ENCODE measurements at regions not wholly inside any gene's neighbourhood (a gene's known extent, or its start where the extent isn't known, plus 50 kb on each side); places are given as distances from the start of the nearest gene placed in this dataset.

- Histone ChIP-seq H3K4me3 (no peak overlapping the region), H3K4me1 (no peaks in the 10 kb centered on the region), H3K27me3 (no peaks in the 10 kb centered on the region), H3K36me3 (no peaks in the 10 kb centered on the region), H3K27ac (no peak overlapping the region), H3K9me3 (no peaks in the 10 kb centered on the region)
- no peak for DNase-seq
- intact Hi-C loops (cut with DNase I; ENCODE audit: low total_unique reads) = no loop called here
- TF ChIP-seq POLR2A (IDR thresholded peaks at IDR 0.05) (no peak), CTCF (IDR thresholded peaks at IDR 0.05) (no peak)
Measured at GRCh38 chr4:102172341-102172740, 172.9 kb downstream of the SLC39A8 start.

- Histone ChIP-seq H3K36me3 (no peaks in the 10 kb centered on the region), H3K4me3 (no peak overlapping the region), H3K27me3 (no peaks in the 10 kb centered on the region), H3K27ac (no peak overlapping the region), H3K4me1 (no peaks in the 10 kb centered on the region), H3K9me3 (no peaks in the 10 kb centered on the region)
- intact Hi-C loops (cut with DNase I; ENCODE audit: low total_unique reads) = no loop called here
- no peak for DNase-seq
- TF ChIP-seq POLR2A (IDR thresholded peaks at IDR 0.05) (no peak), CTCF (IDR thresholded peaks at IDR 0.05) (no peak)
Measured at GRCh38 chr4:102170910-102171309, 174.4 kb downstream of the SLC39A8 start.

GRCh38 chr4:102169345-102169744 lies 175.9 kb downstream of the SLC39A8 start:
- no peaks in the 10 kb centered on the region for H3K9me3 ChIP-seq
- no peak overlapping the region for H3K4me3 ChIP-seq
- H3K36me3 ChIP-seq = no peaks in the 10 kb centered on the region
- no peaks in the 10 kb centered on the region for H3K4me1 ChIP-seq
- DNase-seq = no peak
- no peak overlapping the region for H3K27ac ChIP-seq
- TF ChIP-seq CTCF (IDR thresholded peaks at IDR 0.05) = no peak
- no peak for TF ChIP-seq POLR2A (IDR thresholded peaks at IDR 0.05)
- intact Hi-C loops (cut with DNase I; ENCODE audit: low total_unique reads) = no loop called here
- H3K27me3 ChIP-seq = no peaks in the 10 kb centered on the region

- Histone ChIP-seq H3K27ac (no peak overlapping the region), H3K27me3 (no peaks in the 10 kb centered on the region), H3K4me3 (no peak overlapping the region), H3K36me3 (no peaks in the 10 kb centered on the region), H3K9me3 (no peaks in the 10 kb centered on the region), H3K4me1 (no peaks in the 10 kb centered on the region)
- intact Hi-C loops (cut with DNase I; ENCODE audit: low total_unique reads) = no loop called here
- TF ChIP-seq CTCF (IDR thresholded peaks at IDR 0.05) = no peak
- no peak for TF ChIP-seq POLR2A (IDR thresholded peaks at IDR 0.05)
- DNase-seq = no peak
Measured at GRCh38 chr4:102168580-102168979, 176.7 kb downstream of the SLC39A8 start.

GRCh38 chr4:102165584-102165983 lies 179.7 kb downstream of the SLC39A8 start:
- intact Hi-C loops (cut with DNase I; ENCODE audit: low total_unique reads) = no loop called here
- Histone ChIP-seq H3K27ac (no peak overlapping the region), H3K27me3 (no peaks in the 10 kb centered on the region)

More at GRCh38 chr4:102165584-102165983, 179.7 kb downstream of the SLC39A8 start:
- H3K4me3 ChIP-seq = no peak overlapping the region
- DNase-seq = no peak
- no peaks in the 10 kb centered on the region for H3K9me3 ChIP-seq
- H3K36me3 ChIP-seq = no peaks in the 10 kb centered on the region
- no peaks in the 10 kb centered on the region for H3K4me1 ChIP-seq
- TF ChIP-seq CTCF (IDR thresholded peaks at IDR 0.05) (no peak), POLR2A (IDR thresholded peaks at IDR 0.05) (no peak)
